ENCODE measurements at regions not wholly inside any gene's neighbourhood (a gene's known extent, or its start where the extent isn't known, plus 50 kb on each side); places are given as distances from the start of the nearest gene placed in this dataset.
"Not testable (repeated sequence)": the region's sequence is repeated elsewhere in the genome, so short reads cannot be mapped to it uniquely, and the experiment has no call there.

DNA sequence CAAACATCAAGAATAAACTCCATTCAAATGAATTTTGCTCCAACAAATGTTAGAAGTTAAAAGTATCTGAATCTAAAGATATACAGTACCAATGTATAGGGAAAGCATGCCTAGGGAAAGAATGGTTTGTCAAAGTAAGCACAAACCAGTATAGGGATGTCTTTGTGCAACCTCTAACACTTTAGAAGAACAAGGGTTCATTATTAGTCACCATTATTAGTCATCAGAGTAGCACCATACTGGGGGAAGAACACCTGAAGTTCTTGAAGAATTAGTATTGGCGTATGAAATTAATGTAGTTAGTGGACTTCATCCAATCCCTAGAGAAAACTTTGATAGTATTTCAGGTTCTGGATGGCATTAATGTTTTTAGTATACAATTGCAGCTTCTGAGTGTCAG lies 943.7 kb downstream of the METTL15 start:
- Histone ChIP-seq H3K4me1 (no peaks in the 10 kb centered on the region), H3K36me3 (ENCODE audit: control insufficient read depth, insufficient read depth, low read length) (no peaks in the 10 kb centered on the region), H3K27me3 (replicated peaks; ENCODE audit: control insufficient read depth, insufficient read depth, low read length) (no peaks in the 10 kb centered on the region), H3K9me3 (peaks cover under 1% of the 10 kb centered on the region; the same call in 1 of the 2 replicates), H3K4me3 (ENCODE audit: low read depth, low read length) (no peak overlapping the region)
- intact Hi-C loops (cut with micrococcal nuclease; ENCODE audit: unreplicated experiment): no loop called here
- Mint-ChIP-seq H3K4me3 (ENCODE audit: unreplicated experiment) (no peak overlapping the region), H3K9me3 (ENCODE audit: unreplicated experiment) (peaks cover 20% of the 10 kb centered on the region), H3K27me3 (ENCODE audit: insufficient read depth, unreplicated experiment) (peaks cover 2% of the 10 kb centered on the region), H3K27ac (ENCODE audit: unreplicated experiment) (no peak overlapping the region), H3K36me3 (ENCODE audit: insufficient read depth, unreplicated experiment) (no peaks in the 10 kb centered on the region), H3K4me1 (ENCODE audit: low read depth, unreplicated experiment) (no peaks in the 10 kb centered on the region)
- BruUV-seq (replicated peaks): no TSS peak
- ChIA-PET CTCF (no interaction called here), POLR2A (no interaction called here)
- DNase-seq: no peak
- no peak for TF ChIP-seq CTCF (IDR thresholded peaks at IDR 0.05; ENCODE audit: insufficient read depth in 1 of 2, low read depth in 1 of 2, low read length in 1 of 2, severe bottlenecking in 1 of 2, unreplicated experiment in 1 of 2)

DNA sequence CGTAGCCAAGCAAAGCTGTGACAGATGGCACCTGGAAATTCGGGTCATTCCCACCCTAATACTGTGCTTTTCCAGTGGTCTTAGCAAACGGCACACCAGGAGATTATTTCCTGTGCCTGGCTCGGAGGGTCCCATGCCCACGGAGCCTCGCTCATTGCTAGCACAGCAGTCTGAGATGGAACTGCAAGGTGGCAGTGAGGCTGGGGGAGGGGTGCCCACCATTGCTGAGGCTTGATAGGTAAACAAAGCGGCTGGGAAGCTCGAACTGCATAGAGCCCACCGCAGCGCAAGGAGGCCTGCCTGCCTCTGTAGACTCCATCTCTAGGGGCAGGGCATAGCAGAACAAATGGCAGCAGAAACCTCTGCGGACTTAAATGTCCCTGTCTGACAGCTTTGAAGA lies 942.8 kb downstream of the METTL15 start:
- H3K27ac Mint-ChIP-seq (ENCODE audit: unreplicated experiment); BruUV-seq (replicated peaks); H3K9me3 ChIP-seq; H3K27me3 Mint-ChIP-seq (ENCODE audit: insufficient read depth, unreplicated experiment); H3K36me3 ChIP-seq (ENCODE audit: control insufficient read depth, insufficient read depth, low read length); H3K4me1 Mint-ChIP-seq (ENCODE audit: low read depth, unreplicated experiment); H3K4me3 ChIP-seq (ENCODE audit: low read depth, low read length); intact Hi-C loops (cut with micrococcal nuclease; ENCODE audit: unreplicated experiment); CTCF ChIA-PET; H3K4me3 Mint-ChIP-seq (ENCODE audit: unreplicated experiment); H3K4me1 ChIP-seq; DNase-seq; H3K36me3 Mint-ChIP-seq (ENCODE audit: insufficient read depth, unreplicated experiment); H3K27me3 ChIP-seq (replicated peaks; ENCODE audit: control insufficient read depth, insufficient read depth, low read length); POLR2A ChIA-PET: not testable (repeated sequence)
- H3K9me3 Mint-ChIP-seq (ENCODE audit: unreplicated experiment): peaks cover 16% of the 10 kb centered on the region

GRCh38 chr11:29040489-29040888 lies 932.3 kb downstream of the METTL15 start:
- H3K27me3 Mint-ChIP-seq (ENCODE audit: insufficient read depth, unreplicated experiment): peaks cover 2% of the 10 kb centered on the region
- no peak overlapping the region for H3K4me3 Mint-ChIP-seq (ENCODE audit: unreplicated experiment)
- no peaks in the 10 kb centered on the region for H3K9me3 ChIP-seq
- BruUV-seq (replicated peaks): no TSS peak
- no peak for DNase-seq
- H3K27ac Mint-ChIP-seq (ENCODE audit: unreplicated experiment): no peak overlapping the region
- CTCF ChIA-PET: no interaction called here
- H3K4me3 ChIP-seq (ENCODE audit: low read depth, low read length): no peak overlapping the region
- H3K9me3 Mint-ChIP-seq (ENCODE audit: unreplicated experiment): peaks cover 11% of the 10 kb centered on the region
- no peak for TF ChIP-seq CTCF (IDR thresholded peaks at IDR 0.05; ENCODE audit: insufficient read depth in 1 of 2, low read depth in 1 of 2, low read length in 1 of 2, severe bottlenecking in 1 of 2, unreplicated experiment in 1 of 2)
- intact Hi-C loops (cut with micrococcal nuclease; ENCODE audit: unreplicated experiment): no loop called here
- no peaks in the 10 kb centered on the region for H3K4me1 ChIP-seq
- POLR2A ChIA-PET: no interaction called here
- no peaks in the 10 kb centered on the region for H3K4me1 Mint-ChIP-seq (ENCODE audit: low read depth, unreplicated experiment)
- H3K36me3 Mint-ChIP-seq (ENCODE audit: insufficient read depth, unreplicated experiment): no peaks in the 10 kb centered on the region
- H3K27me3 ChIP-seq (replicated peaks; ENCODE audit: control insufficient read depth, insufficient read depth, low read length): no peaks in the 10 kb centered on the region
- H3K36me3 ChIP-seq (ENCODE audit: control insufficient read depth, insufficient read depth, low read length): no peaks in the 10 kb centered on the region

Measured in Caco-2 (cell line).